ENCODE measurements at regions not wholly inside any gene's neighbourhood (a gene's known extent, or its start where the extent isn't known, plus 50 kb on each side); places are given as distances from the start of the nearest gene placed in this dataset.

GRCh38 chr4:59122626-59123025, 2012.4 kb upstream of the IGFBP7 start:
- intact Hi-C loops (cut with DNase I), result no loop called here
- DNase-seq, result no peak

DNA sequence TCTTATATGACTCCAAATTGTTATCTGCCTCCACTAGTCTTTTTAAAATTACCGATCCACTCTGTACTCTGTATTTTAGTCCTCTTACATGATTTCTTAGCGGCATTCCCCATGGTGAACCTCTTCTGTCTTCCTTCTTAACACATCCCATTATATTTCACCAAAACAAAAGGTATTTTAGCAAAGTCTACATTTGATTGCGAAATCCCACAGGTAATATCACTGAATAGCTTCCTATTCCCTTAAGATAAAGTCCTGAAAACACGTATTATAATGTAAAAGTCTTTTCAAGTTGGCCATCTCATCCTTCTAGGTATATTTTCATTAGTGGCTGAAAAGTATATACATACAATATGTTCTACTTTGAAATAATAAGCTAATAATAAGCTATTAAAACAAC, 2016.0 kb upstream of the IGFBP7 start:
- DNase-seq (no peak), ATAC-seq (no peak)
- WGBS (ENCODE audit: insufficient coverage, low coverage, low lambda C conversion rate, missing lambda C conversion rate), result 40% methylated on average over 4 of the region's 4 CpGs
- no peaks in the 10 kb centered on the region for H3K36me3 ChIP-seq
- no peaks in the 10 kb centered on the region for H3K9me3 ChIP-seq
- H3K27ac ChIP-seq, result no peak overlapping the region
- no peaks in the 10 kb centered on the region for H3K27me3 ChIP-seq
- TF ChIP-seq, protein P1, sequence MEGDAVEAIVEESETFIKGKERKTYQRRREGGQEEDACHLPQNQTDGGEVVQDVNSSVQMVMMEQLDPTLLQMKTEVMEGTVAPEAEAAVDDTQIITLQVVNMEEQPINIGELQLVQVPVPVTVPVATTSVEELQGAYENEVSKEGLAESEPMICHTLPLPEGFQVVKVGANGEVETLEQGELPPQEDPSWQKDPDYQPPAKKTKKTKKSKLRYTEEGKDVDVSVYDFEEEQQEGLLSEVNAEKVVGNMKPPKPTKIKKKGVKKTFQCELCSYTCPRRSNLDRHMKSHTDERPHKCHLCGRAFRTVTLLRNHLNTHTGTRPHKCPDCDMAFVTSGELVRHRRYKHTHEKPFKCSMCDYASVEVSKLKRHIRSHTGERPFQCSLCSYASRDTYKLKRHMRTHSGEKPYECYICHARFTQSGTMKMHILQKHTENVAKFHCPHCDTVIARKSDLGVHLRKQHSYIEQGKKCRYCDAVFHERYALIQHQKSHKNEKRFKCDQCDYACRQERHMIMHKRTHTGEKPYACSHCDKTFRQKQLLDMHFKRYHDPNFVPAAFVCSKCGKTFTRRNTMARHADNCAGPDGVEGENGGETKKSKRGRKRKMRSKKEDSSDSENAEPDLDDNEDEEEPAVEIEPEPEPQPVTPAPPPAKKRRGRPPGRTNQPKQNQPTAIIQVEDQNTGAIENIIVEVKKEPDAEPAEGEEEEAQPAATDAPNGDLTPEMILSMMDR (IDR thresholded peaks at IDR 0.05), result no peak
- no peak for TF ChIP-seq POLR2A (IDR thresholded peaks at IDR 0.05)
- no peak overlapping the region for H3K4me3 ChIP-seq
- H3K4me1 ChIP-seq, result no peaks in the 10 kb centered on the region
- intact Hi-C loops (cut with DNase I), result no loop called here

More at GRCh38 chr4:59122626-59123025, 2012.4 kb upstream of the IGFBP7 start:
- no peak for TF ChIP-seq POLR2A (IDR thresholded peaks at IDR 0.05)
- TF ChIP-seq, protein P1 (IDR thresholded peaks at IDR 0.05), result no peak
- Histone ChIP-seq H3K27me3 (no peaks in the 10 kb centered on the region), H3K27ac (no peak overlapping the region), H3K4me1 (no peaks in the 10 kb centered on the region), H3K9me3 (no peaks in the 10 kb centered on the region), H3K4me3 (no peak overlapping the region), H3K36me3 (no peaks in the 10 kb centered on the region)
- 12% methylated on average over 2 of the region's 2 CpGs for WGBS (ENCODE audit: insufficient coverage, low coverage, low lambda C conversion rate, missing lambda C conversion rate)
- no peak for ATAC-seq

- no peak overlapping the region for H3K27ac ChIP-seq
- H3K9me3 ChIP-seq, result no peaks in the 10 kb centered on the region
- DNase-seq (no peak), ATAC-seq (no peak)
- no peaks in the 10 kb centered on the region for H3K36me3 ChIP-seq
- H3K4me1 ChIP-seq, result no peaks in the 10 kb centered on the region
- no peaks in the 10 kb centered on the region for H3K27me3 ChIP-seq
- WGBS (ENCODE audit: insufficient coverage, low coverage, low lambda C conversion rate, missing lambda C conversion rate), result 56% methylated on average over 5 of the region's 5 CpGs
- no peak overlapping the region for H3K4me3 ChIP-seq
- intact Hi-C loops (cut with DNase I), result no loop called here
- TF ChIP-seq, protein P1 (IDR thresholded peaks at IDR 0.05), result no peak
- TF ChIP-seq POLR2A (IDR thresholded peaks at IDR 0.05), result no peak
These were observed 2016.8 kb upstream of the IGFBP7 start for GRCh38 chr4:59127006-59127405.

DNA sequence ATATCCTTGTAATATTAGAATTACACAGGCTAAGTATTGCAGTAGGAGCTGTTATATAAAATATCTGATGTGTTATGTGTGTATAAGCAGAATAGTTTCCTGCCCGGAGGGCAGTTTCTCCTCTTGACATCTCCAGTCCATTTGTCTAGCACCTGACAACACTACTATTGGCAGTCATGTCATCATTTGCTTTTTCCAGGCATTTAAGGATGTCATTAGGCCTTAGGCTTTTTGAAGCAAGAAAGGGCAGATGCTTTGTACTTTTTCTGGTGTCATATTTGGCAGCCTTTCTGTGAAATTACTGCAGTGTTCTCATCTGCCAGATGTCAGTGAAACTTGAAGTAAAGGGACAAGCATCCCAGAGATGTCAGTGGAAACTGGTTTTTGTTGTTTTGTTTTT, 2017.6 kb upstream of the IGFBP7 start:
- DNase-seq (no peak), ATAC-seq (no peak)
- H3K27me3 ChIP-seq, result no peaks in the 10 kb centered on the region
- intact Hi-C loops (cut with DNase I), result no loop called here
- H3K36me3 ChIP-seq, result no peaks in the 10 kb centered on the region
- TF ChIP-seq POLR2A (IDR thresholded peaks at IDR 0.05), result no peak
- TF ChIP-seq, protein P1 (IDR thresholded peaks at IDR 0.05), result no peak
- no peaks in the 10 kb centered on the region for H3K9me3 ChIP-seq
- WGBS (ENCODE audit: insufficient coverage, low coverage, low lambda C conversion rate, missing lambda C conversion rate), result 50% methylated on average over 1 of the region's 1 CpG
- no peak overlapping the region for H3K27ac ChIP-seq
- no peak overlapping the region for H3K4me3 ChIP-seq
- no peaks in the 10 kb centered on the region for H3K4me1 ChIP-seq

Data from right lobe of liver (tissue), 6 donors.